Astrocyte (in vitro differentiated cells and primary cell): ENCODE measurements at regions not wholly inside any gene's neighbourhood (a gene's known extent, or its start where the extent isn't known, plus 50 kb on each side); places are given as distances from the start of the nearest gene placed in this dataset.

Experiments
- DNase-seq: peaks from one replicate; pipeline ENCODE4 v3.0.0-alpha.2; 2010; ENCODE audit warnings: low read depth
- FAIRE-seq: peaks from 2 replicates; lab custom pipeline; 2011; peaks lifted over from hg19 to GRCh38; lab: Jason Lieb, UNC
- H2AFZ ChIP-seq: 2 replicates; pipeline ENCODE4 v1.6.0; 2012; ENCODE audit warnings: low read depth, low read length, inconsistent platforms
- H3K27ac ChIP-seq: 2 replicates; pipeline ENCODE4 v1.5.1; 2011; ENCODE audit warnings: low read depth, low read length, inconsistent platforms
- H3K27me3 ChIP-seq: 2 replicates; pipeline ENCODE4 v1.6.0; 2011; ENCODE audit warnings: low read length, inconsistent platforms; ENCODE audit not compliant: insufficient read depth
- H3K36me3 ChIP-seq: 2 replicates; pipeline ENCODE4 v1.5.1; 2011; ENCODE audit warnings: low read length, inconsistent platforms; ENCODE audit not compliant: insufficient read depth
- H3K4me1 ChIP-seq: 2 replicates; pipeline ENCODE4 v1.5.1; 2011; ENCODE audit warnings: low read length, inconsistent platforms; ENCODE audit not compliant: insufficient read depth
- H3K4me2 ChIP-seq: 2 replicates; pipeline ENCODE4 v1.6.0; 2012; ENCODE audit warnings: low read length, inconsistent platforms
- H3K4me3 ChIP-seq: 2 replicates; pipeline ENCODE4 v1.5.1; 2011; ENCODE audit warnings: low read depth, mild to moderate bottlenecking, low read length, inconsistent platforms; ENCODE audit not compliant: insufficient read depth
- H3K79me2 ChIP-seq: 2 replicates; pipeline ENCODE4 v1.6.0; 2012; ENCODE audit warnings: mild to moderate bottlenecking, low read length, inconsistent platforms; ENCODE audit not compliant: insufficient read depth
- H3K9ac ChIP-seq: 2 replicates; pipeline ENCODE4 v1.6.0; 2012; ENCODE audit warnings: mild to moderate bottlenecking, low read length, inconsistent platforms
- H3K9me3 ChIP-seq: 2 replicates; pipeline ENCODE4 v1.5.1; 2012; ENCODE audit warnings: low read depth, mild to moderate bottlenecking, low read length, inconsistent platforms; ENCODE audit not compliant: insufficient read depth
- H4K20me1 ChIP-seq: 2 replicates; pipeline ENCODE4 v1.6.0; 2012; ENCODE audit warnings: low read length, inconsistent platforms; ENCODE audit not compliant: insufficient read depth
- H3K27ac Mint-ChIP-seq: one replicate; pipeline ENCODE4 v1.8.0; 2021; ENCODE audit warnings: mild to moderate bottlenecking, mixed read lengths; ENCODE audit not compliant: unreplicated experiment
- H3K27me3 Mint-ChIP-seq: one replicate; pipeline ENCODE4 v1.8.0; 2021; ENCODE audit warnings: low read depth, mixed read lengths; ENCODE audit not compliant: unreplicated experiment
- H3K36me3 Mint-ChIP-seq: one replicate; pipeline ENCODE4 v1.8.0; 2021; ENCODE audit warnings: low read depth, mixed read lengths; ENCODE audit not compliant: unreplicated experiment
- H3K4me1 Mint-ChIP-seq: one replicate; pipeline ENCODE4 v1.8.0; 2021; ENCODE audit warnings: low read depth, mixed read lengths; ENCODE audit not compliant: unreplicated experiment
- H3K4me3 Mint-ChIP-seq: one replicate; pipeline ENCODE4 v1.8.0; 2021; ENCODE audit warnings: mild to moderate bottlenecking, moderate library complexity, mixed read lengths; ENCODE audit not compliant: unreplicated experiment
- H3K9me3 Mint-ChIP-seq: one replicate; pipeline ENCODE4 v1.8.0; 2021; ENCODE audit warnings: mild to moderate bottlenecking, mixed read lengths; ENCODE audit not compliant: unreplicated experiment
- CTCF ChIP-seq: IDR thresholded peaks from 2 replicates; pipeline ENCODE4 v1.5.1; 2011; ENCODE audit warnings: low read depth, mild to moderate bottlenecking, inconsistent platforms, low read length, moderate library complexity; ENCODE audit not compliant: insufficient read depth
- EZH2 ChIP-seq: IDR thresholded peaks from 2 replicates; pipeline ENCODE4 v1.6.1; 2012; ENCODE audit warnings: mild to moderate bottlenecking, low read length, inconsistent platforms; ENCODE audit not compliant: insufficient read depth

- no peak for FAIRE-seq
- H3K36me3 Mint-ChIP-seq: no peaks in the 10 kb centered on the region
Measured at GRCh38 chr1:60863131-60863530, 219.2 kb upstream of the NFIA start.

GRCh38 chr1:60861961-60862567 lies 220.3 kb upstream of the NFIA start:
- H3K27ac Mint-ChIP-seq: no peak overlapping the region

More at GRCh38 chr1:60863131-60863530, 219.2 kb upstream of the NFIA start:
- Histone ChIP-seq H3K27me3 (peaks cover 38% of the 10 kb centered on the region), H3K27ac (no peak overlapping the region), H3K79me2 (no peaks in the 10 kb centered on the region), H3K9ac (no peak overlapping the region), H3K36me3 (no peaks in the 10 kb centered on the region), H3K4me2 (no peak overlapping the region), H3K4me3 (no peak overlapping the region), H4K20me1 (no peaks in the 10 kb centered on the region), H3K4me1 (no peaks in the 10 kb centered on the region), H2AFZ (no peak overlapping the region), H3K9me3 (no peaks in the 10 kb centered on the region)
- Mint-ChIP-seq H3K4me1 (no peaks in the 10 kb centered on the region), H3K4me3 (no peak overlapping the region), H3K27ac (no peak overlapping the region), H3K27me3 (peaks cover 3% of the 10 kb centered on the region), H3K9me3 (no peaks in the 10 kb centered on the region)
- no peak for TF ChIP-seq CTCF
- TF ChIP-seq EZH2: no peak
- no peak for DNase-seq

More at GRCh38 chr1:60861961-60862567, 220.3 kb upstream of the NFIA start:
- TF ChIP-seq CTCF (no peak), EZH2 (no peak)
- H4K20me1 ChIP-seq: no peaks in the 10 kb centered on the region
- H3K4me1 ChIP-seq: no peaks in the 10 kb centered on the region
- no peaks in the 10 kb centered on the region for H3K9me3 ChIP-seq
- H2AFZ ChIP-seq: no peak overlapping the region
- Mint-ChIP-seq H3K4me1 (no peaks in the 10 kb centered on the region), H3K9me3 (no peaks in the 10 kb centered on the region), H3K36me3 (no peaks in the 10 kb centered on the region), H3K27me3 (peaks cover 3% of the 10 kb centered on the region), H3K4me3 (no peak overlapping the region)
- no peak overlapping the region for H3K27ac ChIP-seq
- DNase-seq (no peak), FAIRE-seq (no peak)
- H3K4me3 ChIP-seq: no peak overlapping the region
- peaks cover 29% of the 10 kb centered on the region for H3K27me3 ChIP-seq
- H3K79me2 ChIP-seq: no peaks in the 10 kb centered on the region
- H3K4me2 ChIP-seq: no peak overlapping the region
- H3K9ac ChIP-seq: no peak overlapping the region
- no peaks in the 10 kb centered on the region for H3K36me3 ChIP-seq
